NCI-H748 (cell line): ENCODE measurements at regions not wholly inside any gene's neighbourhood (a gene's known extent, or its start where the extent isn't known, plus 50 kb on each side); places are given as distances from the start of the nearest gene placed in this dataset.
A peak's percentile ranks its signal among the peaks of the same experiment; 100 is the strongest.
"Not testable (repeated sequence)": the region's sequence is repeated elsewhere in the genome, so short reads cannot be mapped to it uniquely, and the experiment has no call there.

Experiments used
- DNase-seq: peaks from one replicate; lab custom pipeline; 2025; ENCODE audit not compliant: unreplicated experiment; lab: John Stamatoyannopoulos, UW

GRCh38 chr14:84493779-84494178, 1036.2 kb upstream of the FLRT2 start:
- DNase-seq: peak; percentile 21

DNA sequence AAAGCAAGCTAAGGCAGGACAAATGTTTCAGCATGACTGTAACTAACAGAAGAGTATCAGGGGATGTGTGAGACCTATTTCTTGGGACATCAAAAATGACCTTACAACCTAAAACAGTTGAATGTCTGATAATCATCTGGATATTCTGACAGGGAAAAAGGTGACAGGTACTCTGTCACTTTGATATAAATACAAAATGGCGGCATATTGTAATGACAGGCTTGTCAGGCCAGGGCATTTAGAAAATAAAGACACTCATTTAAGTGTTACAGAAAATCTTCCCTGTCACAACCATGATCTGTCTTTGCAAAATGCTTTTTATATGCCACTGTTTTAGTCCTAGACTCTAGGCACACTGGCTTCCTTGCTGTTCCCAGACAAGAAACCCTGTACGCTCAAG, 1033.3 kb upstream of the FLRT2 start:
- DNase-seq: no peak

- DNase-seq: not testable (repeated sequence)
Measured at GRCh38 chr14:84512823-84513222, 1017.1 kb upstream of the FLRT2 start.

DNA sequence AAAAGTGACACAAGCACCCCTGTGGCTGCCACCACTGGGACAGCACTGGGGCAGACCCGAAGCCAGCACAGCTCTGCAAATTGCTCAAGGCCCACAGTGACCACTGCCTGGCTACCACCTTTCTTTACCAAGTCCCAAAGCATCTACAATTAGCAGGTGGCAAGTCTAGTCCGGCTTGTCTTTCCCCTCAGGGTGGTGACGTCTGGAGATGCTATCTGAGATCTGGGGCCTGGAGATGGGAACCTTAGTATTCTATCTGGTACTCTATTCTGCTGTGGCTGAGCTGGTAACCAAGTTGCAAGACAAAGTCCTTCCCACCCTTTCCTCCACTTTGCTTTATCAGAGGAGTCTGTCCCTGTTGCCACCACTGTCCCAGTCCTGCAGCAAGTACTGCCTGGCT, 1010.1 kb upstream of the FLRT2 start:
- DNase-seq: no peak

DNA sequence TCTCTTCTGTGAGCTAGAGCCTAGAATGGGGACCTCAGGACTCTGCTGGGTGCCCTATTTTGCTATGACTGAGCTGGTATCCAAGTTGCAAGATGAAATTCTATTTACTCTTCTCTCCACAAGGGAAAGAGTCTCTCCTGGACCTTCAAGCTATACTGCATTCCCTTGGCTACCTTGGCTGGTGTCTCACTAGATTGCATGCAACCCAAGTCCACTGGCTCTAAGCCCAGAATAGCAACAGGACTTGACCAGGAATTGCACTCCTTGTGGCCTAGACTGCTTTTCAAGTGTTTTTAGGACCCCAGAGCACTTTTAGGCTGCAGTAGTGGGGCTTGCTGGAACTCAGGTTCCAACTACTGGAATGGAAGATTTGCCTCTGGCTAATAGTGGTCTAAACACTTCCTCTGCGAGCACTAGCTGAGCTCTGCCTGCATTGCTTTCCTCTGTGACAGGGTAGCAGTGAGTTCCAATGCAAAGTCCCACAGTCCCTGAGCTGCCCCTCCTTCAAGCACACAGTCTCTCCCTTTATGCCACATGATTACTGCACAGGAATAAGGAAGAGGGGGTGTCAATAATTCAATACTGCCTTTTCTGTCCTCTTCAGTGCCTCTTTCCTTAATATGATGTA, 1009.1 kb upstream of the FLRT2 start:
- DNase-seq: no peak

DNA sequence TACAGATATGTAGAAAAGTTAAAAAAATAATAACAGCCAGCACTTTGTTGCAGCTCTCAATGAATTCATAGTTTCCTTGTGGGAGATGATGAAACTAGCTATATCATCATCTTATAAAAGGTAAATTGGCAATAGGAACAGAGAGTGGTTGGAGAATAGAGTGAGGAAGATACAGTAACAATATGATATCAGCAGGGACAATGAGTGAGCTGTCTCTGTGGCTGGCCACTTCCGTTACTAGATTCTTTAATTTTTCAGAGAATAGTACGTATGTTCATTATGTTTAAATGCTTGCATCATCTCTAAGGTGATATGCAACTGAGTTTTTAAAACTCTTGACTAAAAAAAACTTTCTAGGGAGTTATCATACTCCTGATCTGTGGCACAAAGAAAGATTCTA, 1006.2 kb upstream of the FLRT2 start:
- no peak for DNase-seq

DNA sequence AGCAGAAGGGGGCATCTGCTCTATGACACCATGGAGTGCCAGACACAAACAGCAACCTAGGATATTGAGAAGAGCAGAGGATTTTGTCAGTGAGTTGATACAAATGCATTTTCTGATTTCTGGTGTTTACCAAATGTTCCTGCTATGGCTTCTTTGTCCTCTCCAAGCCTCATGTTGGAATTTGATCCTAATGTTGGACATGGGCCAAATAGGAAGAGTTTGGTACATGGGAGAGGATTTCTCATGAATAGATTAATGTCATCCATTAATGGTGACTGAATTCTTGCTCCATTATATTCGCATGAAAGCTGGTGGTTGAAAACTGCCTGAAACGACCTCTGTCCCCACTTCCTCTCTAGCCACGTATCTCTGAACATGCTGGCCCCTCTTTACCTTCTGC, 1002.2 kb upstream of the FLRT2 start:
- DNase-seq: peak; percentile 91

- no peak for DNase-seq
Measured at GRCh38 chr14:84532016-84532415, 997.9 kb upstream of the FLRT2 start.

DNA sequence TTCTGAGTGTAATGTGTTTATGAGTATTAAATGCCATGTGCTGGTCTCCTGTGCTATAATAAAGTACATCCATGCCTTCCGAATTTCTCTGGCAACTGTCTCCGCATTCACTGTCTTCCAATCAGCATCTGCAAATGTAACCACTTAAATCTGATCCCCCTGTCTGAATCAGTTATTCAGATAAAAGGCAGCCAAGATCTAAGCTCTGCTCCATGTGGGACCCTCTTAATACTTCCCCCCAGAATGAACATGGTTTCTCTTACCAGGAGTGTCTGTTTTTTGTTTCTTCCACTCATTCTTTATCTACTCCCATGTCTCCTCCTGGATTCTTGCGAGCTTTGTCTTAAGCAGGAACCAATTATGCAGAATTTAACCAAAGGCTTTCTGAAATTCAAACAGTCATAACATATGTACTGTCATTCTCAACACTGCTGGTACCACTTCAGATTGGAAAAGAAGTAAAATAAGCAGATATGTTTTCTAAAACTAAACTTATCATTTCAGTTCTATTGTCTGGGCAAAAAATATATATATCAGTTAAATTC, 996.7 kb upstream of the FLRT2 start:
- no peak for DNase-seq

DNA sequence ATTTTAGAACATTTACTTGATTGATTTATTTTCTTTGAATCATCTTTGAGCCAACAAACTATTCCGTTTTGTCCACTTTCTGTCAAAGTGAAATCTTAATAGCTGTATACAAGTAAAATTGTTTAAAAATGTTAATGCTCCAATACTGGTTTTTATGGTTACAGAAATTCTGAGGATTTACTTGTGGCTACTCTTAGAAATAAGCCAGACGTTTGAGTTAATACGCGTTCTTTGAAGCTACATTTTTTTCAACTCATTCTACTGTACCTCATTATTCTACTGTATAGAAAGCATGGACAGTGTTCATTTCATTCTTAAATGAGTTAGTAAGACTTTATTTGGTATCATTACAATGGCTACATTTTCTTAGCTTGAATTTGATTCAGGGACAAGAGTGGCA, 996.2 kb upstream of the FLRT2 start:
- DNase-seq: no peak

DNA sequence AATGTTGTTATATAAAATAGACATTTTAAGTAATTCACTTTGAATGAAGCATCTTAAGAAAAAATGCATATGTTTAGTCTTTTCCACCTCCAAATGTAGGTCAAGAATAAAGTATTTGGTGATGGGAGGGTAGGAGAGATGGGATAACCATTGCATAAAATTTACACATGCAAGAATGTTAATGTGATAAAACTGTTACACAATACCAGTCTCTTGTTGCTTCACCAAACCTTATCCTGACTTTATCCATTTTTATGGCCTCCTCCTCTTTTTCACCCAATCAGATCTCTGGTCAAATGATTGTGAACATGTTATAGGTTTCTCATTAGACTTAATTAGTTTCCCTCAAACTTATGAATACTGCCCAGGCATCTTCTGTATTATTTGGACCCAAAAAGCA, 994.5 kb upstream of the FLRT2 start:
- no peak for DNase-seq

GRCh38 chr14:84535976-84536375, 994.0 kb upstream of the FLRT2 start:
- no peak for DNase-seq

DNA sequence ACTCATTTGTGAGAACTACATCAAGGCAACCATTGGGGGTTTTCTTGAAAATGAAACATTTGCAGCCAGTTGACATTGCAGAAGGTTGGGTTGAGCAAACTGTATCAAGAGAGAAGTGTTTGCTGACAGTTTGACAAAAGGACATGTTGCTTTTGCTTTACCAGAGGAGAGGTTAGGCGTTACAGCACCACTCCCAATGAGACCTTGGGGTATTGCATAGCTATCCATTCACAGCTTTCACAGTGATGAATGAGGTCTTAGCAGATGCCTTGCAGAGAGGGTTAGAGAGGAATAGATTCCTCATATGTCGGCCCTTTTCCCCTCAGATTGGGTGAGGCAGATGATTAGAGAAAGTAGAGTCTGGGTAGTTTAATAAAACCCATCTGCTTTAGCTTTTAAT, 988.9 kb upstream of the FLRT2 start:
- no peak for DNase-seq

GRCh38 chr14:84543859-84544258, 986.1 kb upstream of the FLRT2 start:
- no peak for DNase-seq

DNA sequence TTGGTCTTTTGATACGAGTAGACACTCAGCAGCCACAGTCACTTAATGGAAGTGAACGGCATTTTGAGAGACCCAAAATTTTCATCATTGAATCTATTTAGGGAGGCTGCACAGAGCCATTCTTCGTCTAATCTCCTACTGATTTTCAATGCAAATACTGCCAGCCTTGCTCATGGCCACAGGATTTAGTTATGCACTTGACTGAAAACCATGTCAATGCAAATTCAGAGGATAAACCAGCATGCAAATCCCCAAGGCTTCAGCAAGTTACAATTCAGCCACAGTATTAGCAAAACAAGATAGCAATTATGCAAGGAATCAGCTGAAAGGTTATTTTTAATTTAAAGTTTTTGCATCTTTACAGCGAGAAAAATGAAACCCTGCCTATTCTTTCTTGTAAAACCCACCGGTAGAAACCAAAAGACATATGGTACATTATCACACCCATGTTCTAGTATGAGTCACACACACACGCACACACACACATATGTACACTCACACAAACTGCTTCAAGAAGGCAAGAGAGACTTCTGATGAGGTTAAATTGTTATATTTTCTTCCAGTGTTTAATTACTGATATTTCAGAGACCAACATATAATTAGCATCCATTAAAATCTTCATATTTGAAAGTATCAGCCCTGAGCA, 985.3 kb upstream of the FLRT2 start:
- DNase-seq: no peak

DNA sequence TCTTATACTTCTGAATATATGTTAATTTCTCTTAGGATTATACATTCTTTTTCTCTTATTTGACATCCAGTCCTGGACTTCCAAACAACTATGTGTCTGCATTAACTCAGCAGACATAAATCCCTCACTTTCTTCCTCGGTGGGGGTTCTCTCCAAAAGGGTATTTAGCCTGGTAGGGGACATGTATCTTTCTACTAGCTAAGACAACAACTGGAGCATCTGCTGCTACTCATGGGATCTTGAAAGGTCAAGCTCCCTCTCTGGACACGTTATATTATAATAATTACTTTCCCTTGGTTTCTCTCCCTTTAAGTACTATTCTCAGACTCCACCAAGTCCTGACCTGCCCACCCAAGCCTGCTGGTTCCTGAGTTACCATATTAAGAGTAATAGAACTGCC, 983.7 kb upstream of the FLRT2 start:
- DNase-seq: no peak

GRCh38 chr14:84554136-84554535, 975.8 kb upstream of the FLRT2 start:
- DNase-seq: no peak

GRCh38 chr14:84555493-84555892, 974.5 kb upstream of the FLRT2 start:
- peak; percentile 11 for DNase-seq

DNA sequence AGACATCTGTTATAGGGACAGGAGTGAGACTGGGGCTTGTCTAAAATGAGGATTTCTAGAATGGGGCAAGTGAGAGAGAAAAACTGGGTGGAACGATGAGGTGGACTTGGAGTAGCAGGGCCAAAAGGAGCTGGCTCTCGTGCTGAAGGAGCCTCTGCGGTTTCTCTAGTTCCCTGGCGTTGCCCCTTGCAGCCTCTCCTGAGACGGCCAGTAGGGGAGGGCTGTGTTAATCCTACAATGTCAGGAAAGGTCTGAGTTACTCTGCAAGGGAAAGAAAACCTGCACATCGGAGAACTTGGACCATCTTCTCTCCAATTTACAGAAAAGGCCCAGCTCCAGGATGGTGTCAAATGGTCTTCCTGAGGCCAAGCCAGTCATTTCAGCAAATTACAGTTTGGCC, 963.8 kb upstream of the FLRT2 start:
- no peak for DNase-seq

- DNase-seq: no peak
Measured at GRCh38 chr14:84575681-84576080, 954.3 kb upstream of the FLRT2 start.

DNA sequence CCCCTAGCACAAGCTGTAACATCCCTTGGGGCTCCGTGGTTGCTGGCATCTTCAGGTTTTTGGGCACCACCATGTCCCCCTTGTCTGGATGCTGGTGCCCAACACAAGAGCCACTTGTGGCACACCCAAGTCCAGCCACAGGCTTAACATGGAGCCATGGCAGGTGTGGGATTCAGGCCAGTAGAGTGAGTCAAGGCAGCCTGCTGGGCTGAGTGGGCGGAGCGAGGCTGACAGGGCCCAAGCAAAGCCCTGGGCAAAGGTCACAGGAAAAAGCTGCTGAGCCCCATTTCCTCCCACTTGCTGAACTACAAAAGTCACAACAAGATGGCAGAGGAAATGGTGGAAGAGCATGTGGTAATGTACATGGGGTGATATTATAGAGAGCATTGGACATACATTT, 950.7 kb upstream of the FLRT2 start:
- no peak for DNase-seq

- no peak for DNase-seq
Measured at GRCh38 chr14:84581041-84581440, 948.9 kb upstream of the FLRT2 start.

DNA sequence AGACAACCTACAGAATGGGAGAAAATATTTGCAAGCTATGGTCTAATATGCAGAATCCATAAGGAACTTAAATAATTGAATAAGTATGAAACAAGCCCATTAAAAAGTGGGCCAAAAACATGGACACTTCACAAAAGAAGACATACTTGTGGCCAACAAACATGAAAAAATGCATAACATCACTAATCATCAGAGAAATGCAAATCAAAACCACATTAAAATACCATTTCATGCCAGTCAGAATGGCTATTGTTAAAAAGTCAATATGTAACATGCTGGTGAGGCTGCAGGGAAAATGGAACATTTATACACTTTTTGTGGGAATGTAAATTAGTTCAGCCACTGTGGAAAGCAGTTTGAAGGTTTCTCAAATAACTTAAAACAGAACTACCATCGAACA, 945.4 kb upstream of the FLRT2 start:
- DNase-seq: no peak
